K562 (cell line): ENCODE measurements at regions not wholly inside any gene's neighbourhood (a gene's known extent, or its start where the extent isn't known, plus 50 kb on each side); places are given as distances from the start of the nearest gene placed in this dataset.

Experiments used
- ATAC-seq: fragments of 200-7000 bp; cut with Tn5 transposase; 3 replicates; pipeline ENCODE4 v1.9.1; 2020; ENCODE audit warnings: moderate library complexity
- BruUV-seq: library from RNA; stranded (reverse); fragments of 400-500 nt; replicated peaks from 2 replicates; lab custom pipeline; 2021; lab: Mats Ljungman, UMichigan
- CTCF ChIA-PET: fragments of 300-600 bp; formaldehyde crosslinking; extraction: SDS; loops from one replicate; lab custom pipeline; 2021; ENCODE audit warnings: low intra/inter-chr PET ratio; lab: Yijun Ruan, JAX
- POLR2A ChIA-PET: fragments of 300-600, 350-650 bp; sonication (Branson Sonifier 250); formaldehyde crosslinking; extraction: SDS; loops from one replicate; lab custom pipeline; 2021; ENCODE audit warnings: antibody characterized with exemption, inconsistent platforms; lab: Yijun Ruan, JAX
- DNase-seq, 4 experiments: peaks; one replicate each; pipeline versions ENCODE4 v3.0.0 to v3.0.0-alpha.2; 2011 to 2018; ENCODE audit warnings: low spot score in 3 of 4, mixed read lengths in 3 of 4; ENCODE audit errors: extremely low read depth in 1 of 4
- FAIRE-seq: peaks from 2 replicates; lab custom pipeline; 2011; peaks lifted over from hg19 to GRCh38; lab: Jason Lieb, UNC
- H2AFZ ChIP-seq: 2 replicates; pipeline ENCODE4 v1.6.0; 2011; ENCODE audit warnings: low read depth, low read length, control low read depth, inconsistent platforms
- H3K27ac ChIP-seq: fragments of 200-600 bp; 3 replicates; pipeline ENCODE4 v1.8.0; 2011; ENCODE audit warnings: low read depth, mild to moderate bottlenecking, control low read depth, inconsistent platforms, low read length, moderate library complexity, mixed read lengths; ENCODE audit errors: extremely low read depth
- H3K27me3 ChIP-seq, 2 experiments: fragments of 300-600 bp in 1 of 2; 2 replicates in 1 of 2; 3 replicates in 1 of 2; pipeline versions ENCODE4 v1.6.0 to v1.8.0; 2011; ENCODE audit warnings: inconsistent platforms in 2 of 2, low read length in 2 of 2, mild to moderate bottlenecking in 1 of 2, mixed read lengths in 1 of 2, moderate library complexity in 1 of 2; ENCODE audit not compliant: control insufficient read depth in 2 of 2, insufficient read depth in 2 of 2
- H3K36me3 ChIP-seq: fragments of 300-600 bp; 3 replicates; pipeline ENCODE4 v1.8.0; 2011; ENCODE audit warnings: mild to moderate bottlenecking, low read length, inconsistent platforms; ENCODE audit not compliant: control insufficient read depth, insufficient read depth
- H3K4me1 ChIP-seq, 2 experiments: fragments of 200-600 bp in 1 of 2; replicated peaks in 1 of 2; 2 replicates in 1 of 2; 3 replicates in 1 of 2; pipeline versions ENCODE4 v1.5.1 to v1.8.0; 2011; ENCODE audit warnings: inconsistent platforms in 2 of 2, low read length in 2 of 2, mild to moderate bottlenecking in 1 of 2, mixed read lengths in 1 of 2, moderate library complexity in 1 of 2; ENCODE audit not compliant: control insufficient read depth in 2 of 2, insufficient read depth in 2 of 2
- H3K4me2 ChIP-seq: 2 replicates; pipeline ENCODE4 v1.6.1; 2011; ENCODE audit warnings: low read length, control low read depth, inconsistent platforms, mixed read lengths; ENCODE audit not compliant: insufficient read depth
- H3K4me3 ChIP-seq: fragments of 200-600 bp; sonication (generic), shearing (Covaris generic); 2 replicates; pipeline ENCODE4 v1.5.1; 2016; ENCODE audit warnings: control low read depth, inconsistent platforms
- H3K79me2 ChIP-seq: fragments of 200-600 bp; 3 replicates; pipeline ENCODE4 v1.8.0; 2011; ENCODE audit warnings: low read length, inconsistent platforms; ENCODE audit not compliant: control insufficient read depth, insufficient read depth
- H3K9ac ChIP-seq, 2 experiments: 2 replicates each; pipeline versions ENCODE4 v1.6.0 to v1.6.1; 2011; ENCODE audit warnings: low read depth in 2 of 2, low read length in 2 of 2, control low read depth in 1 of 2, inconsistent platforms in 1 of 2, mild to moderate bottlenecking in 1 of 2, mixed read lengths in 1 of 2; ENCODE audit not compliant: insufficient read depth in 1 of 2
- H3K9me1 ChIP-seq: one replicate; pipeline ENCODE4 v1.6.0; 2011; ENCODE audit warnings: inconsistent platforms, mild to moderate bottlenecking, low read length, moderate library complexity; ENCODE audit not compliant: control insufficient read depth, insufficient read depth
- H3K9me3 ChIP-seq: replicated peaks from 2 replicates; pipeline ENCODE4 v1.5.1; 2011; ENCODE audit warnings: low read depth, low read length, inconsistent platforms; ENCODE audit not compliant: control insufficient read depth, insufficient read depth
- H4K20me1 ChIP-seq: replicated peaks from 2 replicates; pipeline ENCODE4 v1.6.1; 2011; ENCODE audit warnings: low read length, inconsistent platforms, mixed read lengths; ENCODE audit not compliant: control insufficient read depth, insufficient read depth
- ARID2 ChIP-seq: fragments of 450-650 bp; IDR thresholded peaks from 2 replicates; pipeline ENCODE4 v1.6.1; 2017; ENCODE audit warnings: antibody characterized with exemption, mild to moderate bottlenecking
- GTF2A2 ChIP-seq: IDR thresholded peaks from 2 replicates; pipeline ENCODE4 v1.6.1; 2016; ENCODE audit warnings: mild to moderate bottlenecking, missing genetic modification characterization, missing compliant biosample characterization
- NFATC3 ChIP-seq: fragments of 450-650 bp; IDR thresholded peaks from 2 replicates; pipeline ENCODE4 v1.6.1; 2017; ENCODE audit warnings: mild to moderate bottlenecking
- POLR2B ChIP-seq: fragments of 450-650 bp; IDR thresholded peaks from 2 replicates; pipeline ENCODE4 v1.6.1; 2018; ENCODE audit warnings: low read depth; ENCODE audit not compliant: partially characterized antibody
- WGBS: fragments of 100-300 bp; shearing (Covaris generic); methylation state at CpG from one replicate; pipeline ENCODE4 v1.1.6; 2016; ENCODE audit warnings: low coverage, mixed read lengths; ENCODE audit not compliant: insufficient coverage; ENCODE audit errors: missing lambda C conversion rate; 5-methylcytosine and 5-hydroxymethylcytosine counted together
- in situ Hi-C: fragments of 300-500 bp; cut with MboI; formaldehyde crosslinking; loops from 4 replicates; pipeline ENCODE4 v1.15.0; 2018; ENCODE audit warnings: inconsistent platforms, mixed read lengths
- intact Hi-C: fragments of 100-400 bp; cut with micrococcal nuclease; formaldehyde crosslinking; loops from 2 replicates; pipeline ENCODE4 v1.14.2; 2022

- BruUV-seq: no TSS peak
- ATAC-seq: no peak
- TF ChIP-seq NFATC3: no peak
- TF ChIP-seq, all 486 proteins: peak for 0
- H4K20me1 ChIP-seq: no peaks in the 10 kb centered on the region
- no peaks in the 10 kb centered on the region for H3K9me3 ChIP-seq
- POLR2A ChIA-PET: interaction anchor here (0.6 kb wide), 1 partner anchor 11 kb away, joined by 4 read pairs; no protein-coding TSS in a partner anchor
- DNase-seq (no peak), FAIRE-seq (no peak)
- no peak overlapping the region for H2AFZ ChIP-seq
- H3K27ac ChIP-seq: no peak overlapping the region
- in situ Hi-C loops: no loop called here
- H3K27me3 ChIP-seq: no peaks in the 10 kb centered on the region
- intact Hi-C loops: no loop called here
- no peaks in the 10 kb centered on the region for H3K9me1 ChIP-seq
- no peak overlapping the region for H3K4me3 ChIP-seq
- no peaks in the 10 kb centered on the region for H3K79me2 ChIP-seq
- CTCF ChIA-PET: no interaction called here
- no peaks in the 10 kb centered on the region for H3K4me1 ChIP-seq
- no peak overlapping the region for H3K4me2 ChIP-seq
- H3K9ac ChIP-seq: no peak overlapping the region
- H3K36me3 ChIP-seq: no peaks in the 10 kb centered on the region
- 0% methylated on average over 1 of the region's 1 CpG for WGBS
Measured at GRCh38 chr4:18869166-18869565, 847.6 kb upstream of the LCORL start.

GRCh38 chr4:18860836-18861530 is 839.4 kb upstream of the LCORL start:
- H4K20me1 ChIP-seq: no peaks in the 10 kb centered on the region
- no peak for DNase-seq
- ChIA-PET CTCF (no interaction called here), POLR2A (no interaction called here)
- no peak for ATAC-seq
- no peaks in the 10 kb centered on the region for H3K27me3 ChIP-seq
- 0% methylated on average over 2 of the region's 2 CpGs for WGBS
- no peak for TF ChIP-seq ARID2
- TF ChIP-seq POLR2B: no peak
- no peak for TF ChIP-seq GTF2A2 (tag)
- no peaks in the 10 kb centered on the region for H3K4me1 ChIP-seq
- no peaks in the 10 kb centered on the region for H3K79me2 ChIP-seq
- H3K4me2 ChIP-seq: no peak overlapping the region
- FAIRE-seq: no peak
- no peak overlapping the region for H3K27ac ChIP-seq
- intact Hi-C loops (no loop called here), in situ Hi-C loops (no loop called here)
- H3K4me3 ChIP-seq: no peak overlapping the region
- H3K36me3 ChIP-seq: no peaks in the 10 kb centered on the region
- no peaks in the 10 kb centered on the region for H3K9me1 ChIP-seq
- H2AFZ ChIP-seq: no peak overlapping the region
- no peak overlapping the region for H3K9ac ChIP-seq
- BruUV-seq: no TSS peak
- no peaks in the 10 kb centered on the region for H3K9me3 ChIP-seq
